Astrocyte of the cerebellum (primary cell): ENCODE measurements at regions not wholly inside any gene's neighbourhood (a gene's known extent, or its start where the extent isn't known, plus 50 kb on each side); places are given as distances from the start of the nearest gene placed in this dataset.
A peak's percentile ranks its signal among the peaks of the same experiment; 100 is the strongest.

Experiments used
- DNase-seq: peaks from one replicate; pipeline ENCODE4 v3.0.0-alpha.2; 2011; ENCODE audit warnings: low read depth
- H3K4me3 ChIP-seq: 2 replicates; pipeline ENCODE4 v1.5.1; 2011; ENCODE audit warnings: mild to moderate bottlenecking, low read depth, low read length, moderate library complexity
- in situ Hi-C: cut with HindIII; loops from 2 replicates; pipeline ENCODE4 v1.10.0; 2017; ENCODE audit warnings: low sequenced_read_pairs
- TF ChIP-seq, protein P1 (sequence below): IDR thresholded peaks from 2 replicates; pipeline ENCODE4 v1.5.1; 2012; ENCODE audit warnings: low read length, low read depth, moderate library complexity, mild to moderate bottlenecking; ENCODE audit errors: missing control alignments

DNA sequence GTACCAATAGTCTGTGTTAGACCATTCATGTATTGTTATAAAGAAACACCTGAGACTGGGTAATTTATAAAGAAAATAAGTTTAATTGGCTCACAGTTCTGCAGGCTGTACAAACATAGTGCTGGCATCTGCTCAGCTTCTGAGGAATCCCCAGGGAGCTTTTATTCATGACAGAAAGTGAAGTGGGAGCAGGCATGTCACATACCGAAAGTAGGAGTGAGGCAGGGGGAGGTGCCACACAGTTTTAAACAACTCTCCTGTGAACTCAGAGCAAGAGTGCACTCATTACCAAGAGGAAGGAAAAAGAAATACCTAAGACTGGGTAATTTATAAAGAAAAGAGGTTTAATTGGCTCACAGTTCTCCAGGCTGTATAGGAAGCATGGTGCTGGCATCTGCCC, 591.2 kb downstream of the PPP4R3C start:
- TF ChIP-seq, protein P1, sequence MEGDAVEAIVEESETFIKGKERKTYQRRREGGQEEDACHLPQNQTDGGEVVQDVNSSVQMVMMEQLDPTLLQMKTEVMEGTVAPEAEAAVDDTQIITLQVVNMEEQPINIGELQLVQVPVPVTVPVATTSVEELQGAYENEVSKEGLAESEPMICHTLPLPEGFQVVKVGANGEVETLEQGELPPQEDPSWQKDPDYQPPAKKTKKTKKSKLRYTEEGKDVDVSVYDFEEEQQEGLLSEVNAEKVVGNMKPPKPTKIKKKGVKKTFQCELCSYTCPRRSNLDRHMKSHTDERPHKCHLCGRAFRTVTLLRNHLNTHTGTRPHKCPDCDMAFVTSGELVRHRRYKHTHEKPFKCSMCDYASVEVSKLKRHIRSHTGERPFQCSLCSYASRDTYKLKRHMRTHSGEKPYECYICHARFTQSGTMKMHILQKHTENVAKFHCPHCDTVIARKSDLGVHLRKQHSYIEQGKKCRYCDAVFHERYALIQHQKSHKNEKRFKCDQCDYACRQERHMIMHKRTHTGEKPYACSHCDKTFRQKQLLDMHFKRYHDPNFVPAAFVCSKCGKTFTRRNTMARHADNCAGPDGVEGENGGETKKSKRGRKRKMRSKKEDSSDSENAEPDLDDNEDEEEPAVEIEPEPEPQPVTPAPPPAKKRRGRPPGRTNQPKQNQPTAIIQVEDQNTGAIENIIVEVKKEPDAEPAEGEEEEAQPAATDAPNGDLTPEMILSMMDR: no peak
- in situ Hi-C loops: no loop called here
- DNase-seq: no peak
- no peak overlapping the region for H3K4me3 ChIP-seq

DNA sequence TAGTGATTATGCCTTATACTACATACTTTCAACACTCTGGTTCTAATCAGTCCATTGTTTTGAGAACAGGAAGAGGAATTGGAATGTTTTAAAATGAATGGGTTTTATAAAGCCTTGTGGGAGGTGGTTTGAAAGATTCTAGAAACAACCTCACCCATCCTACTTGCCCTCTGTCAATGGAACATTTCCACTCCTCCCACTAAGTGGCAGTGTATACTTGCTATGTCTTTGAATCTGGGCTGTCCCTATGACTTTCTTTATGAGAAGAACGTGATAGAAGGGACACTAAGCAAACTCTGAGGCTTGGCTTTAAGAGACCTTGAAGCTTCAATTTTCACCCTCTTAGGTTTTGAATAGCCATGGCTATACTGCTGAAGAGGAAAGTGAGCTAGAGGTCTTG, 611.2 kb downstream of the PPP4R3C start:
- TF ChIP-seq, protein P1: no peak
- in situ Hi-C loops: no loop called here
- no peak overlapping the region for H3K4me3 ChIP-seq
- DNase-seq: no peak

DNA sequence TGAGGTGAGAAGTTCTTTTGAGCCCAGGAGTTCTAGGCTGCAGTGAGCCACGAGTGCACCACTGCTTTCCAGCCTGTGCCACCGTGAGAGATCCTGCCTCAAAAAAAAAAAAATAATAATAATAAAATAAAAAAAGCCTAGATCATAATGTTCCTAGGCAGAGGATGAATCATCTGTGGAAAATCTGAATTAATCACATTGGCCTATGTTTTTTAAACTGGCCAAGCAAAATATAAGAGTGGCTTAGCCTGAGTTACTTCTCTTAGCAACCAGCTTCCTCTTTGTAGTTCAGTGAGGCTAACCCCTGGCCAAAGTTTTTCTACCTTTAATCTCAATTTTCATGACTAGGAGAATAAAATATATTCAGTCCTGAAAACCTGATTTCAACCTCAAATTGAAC, 614.6 kb downstream of the PPP4R3C start:
- in situ Hi-C loops: no loop called here
- no peak for DNase-seq
- no peak overlapping the region for H3K4me3 ChIP-seq
- TF ChIP-seq, protein P1: no peak

DNA sequence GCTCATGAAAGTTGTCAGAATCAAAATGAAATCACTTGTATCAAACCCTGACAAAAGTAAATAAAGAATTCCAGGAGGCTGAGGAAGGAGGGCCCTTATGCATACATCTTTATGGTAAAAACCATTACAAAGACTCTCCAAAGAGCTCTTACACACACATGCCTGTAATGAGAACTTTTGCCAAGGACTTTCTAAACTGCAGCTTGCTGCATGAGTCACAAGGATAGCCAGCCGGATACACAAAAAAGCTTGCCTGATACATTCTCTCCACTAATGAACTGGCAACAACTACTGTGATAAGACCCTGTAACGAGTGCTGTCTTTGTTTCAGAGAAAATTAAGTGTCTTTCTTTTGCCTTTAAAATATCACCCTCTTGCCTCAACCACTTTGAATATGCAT, 618.1 kb downstream of the PPP4R3C start:
- peak; percentile 32 for DNase-seq
- H3K4me3 ChIP-seq: no peak overlapping the region
- TF ChIP-seq, protein P1: no peak
- in situ Hi-C loops: no loop called here

DNA sequence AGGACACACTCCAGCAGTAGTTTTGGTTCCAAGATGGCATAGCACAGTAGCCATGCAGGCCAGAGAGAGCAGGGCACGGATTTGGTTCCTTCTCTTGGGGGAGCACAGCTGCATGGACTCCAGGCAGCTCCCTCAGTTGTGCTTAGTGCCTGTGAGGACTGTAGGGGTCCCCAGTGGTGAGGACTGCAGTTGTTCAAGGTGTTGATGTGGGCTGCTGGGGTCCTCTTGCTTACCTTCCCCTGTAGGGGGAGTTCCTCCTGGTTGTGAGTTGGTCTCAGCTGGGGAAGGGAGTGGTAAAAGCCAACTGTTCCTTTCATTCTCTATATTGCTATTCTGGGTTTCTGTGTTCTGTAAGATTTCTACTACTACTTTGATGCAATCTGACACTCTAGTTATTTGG, 606.5 kb downstream of the MAGEB5 start:
- DNase-seq: no peak
- H3K4me3 ChIP-seq: no peak overlapping the region
- in situ Hi-C loops: no loop called here
- TF ChIP-seq, protein P1: no peak

DNA sequence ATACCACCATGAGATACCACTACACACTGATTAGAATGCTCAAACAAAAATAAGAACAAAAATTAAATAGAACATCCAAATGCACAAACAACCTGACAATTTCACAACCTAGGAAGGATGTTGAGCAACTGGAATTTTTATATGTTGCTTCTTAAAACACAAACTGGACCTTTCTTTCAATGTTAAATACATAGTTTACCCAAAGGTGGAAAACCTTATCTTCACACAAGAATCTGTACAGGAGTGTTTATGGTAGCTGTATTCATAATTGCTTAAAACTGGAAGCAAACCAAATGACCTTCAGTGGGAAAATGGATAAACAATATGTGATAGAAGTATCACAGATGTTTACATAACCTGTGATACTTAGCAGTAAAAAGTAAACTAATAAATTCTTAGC, 573.8 kb downstream of the MAGEB5 start:
- TF ChIP-seq, protein P1: no peak
- in situ Hi-C loops: no loop called here
- H3K4me3 ChIP-seq: no peak overlapping the region
- DNase-seq: no peak
